DMS53 treated with DMSO at 0.1 percent for 48 hours (cell line): ENCODE measurements at regions not wholly inside any gene's neighbourhood (a gene's known extent, or its start where the extent isn't known, plus 50 kb on each side); places are given as distances from the start of the nearest gene placed in this dataset.

Experiments
- DNase-seq: peaks from one replicate; lab custom pipeline; 2025; ENCODE audit not compliant: unreplicated experiment; lab: John Stamatoyannopoulos, UW

- no peak for DNase-seq
Measured at GRCh38 chr9:71383308-71383940, 262.0 kb upstream of the TRPM3 start.

GRCh38 chr9:71368157-71368556 lies 246.7 kb upstream of the TRPM3 start:
- no peak for DNase-seq

- DNase-seq: no peak
Measured at GRCh38 chr9:71364186-71364955, 242.9 kb upstream of the TRPM3 start.

- DNase-seq: no peak
Measured at GRCh38 chr9:71363286-71363961, 242.0 kb upstream of the TRPM3 start.

- DNase-seq: no peak
Measured at GRCh38 chr9:71361357-71361756, 239.9 kb upstream of the TRPM3 start.

GRCh38 chr9:71357346-71357745 lies 235.9 kb upstream of the TRPM3 start:
- no peak for DNase-seq

- DNase-seq: no peak
Measured at GRCh38 chr9:71355884-71356283, 234.5 kb upstream of the TRPM3 start.

GRCh38 chr9:71353720-71354119 lies 232.3 kb upstream of the TRPM3 start:
- DNase-seq: no peak

- DNase-seq: no peak
Measured at GRCh38 chr9:71352837-71353236, 231.4 kb upstream of the TRPM3 start.

GRCh38 chr9:71349218-71349617 lies 227.8 kb upstream of the TRPM3 start:
- no peak for DNase-seq

GRCh38 chr9:71333321-71333720 lies 211.9 kb upstream of the TRPM3 start:
- no peak for DNase-seq

- no peak for DNase-seq
Measured at GRCh38 chr9:71331603-71332002, 210.2 kb upstream of the TRPM3 start.

GRCh38 chr9:71329873-71330272 lies 208.5 kb upstream of the TRPM3 start:
- DNase-seq: no peak

GRCh38 chr9:71326360-71326759 lies 204.9 kb upstream of the TRPM3 start:
- DNase-seq: peak; percentile 40

GRCh38 chr9:71323357-71323756 lies 201.9 kb upstream of the TRPM3 start:
- no peak for DNase-seq

GRCh38 chr9:71322311-71322710 lies 200.9 kb upstream of the TRPM3 start:
- no peak for DNase-seq

- no peak for DNase-seq
Measured at GRCh38 chr9:71308454-71308853, 187.0 kb upstream of the TRPM3 start.

GRCh38 chr9:71306134-71306533 lies 184.7 kb upstream of the TRPM3 start:
- DNase-seq: no peak

GRCh38 chr9:71303351-71303750 lies 181.9 kb upstream of the TRPM3 start:
- no peak for DNase-seq

GRCh38 chr9:71302776-71303175 lies 181.4 kb upstream of the TRPM3 start:
- no peak for DNase-seq

- DNase-seq: no peak
Measured at GRCh38 chr9:71295928-71296327, 174.5 kb upstream of the TRPM3 start.

- no peak for DNase-seq
Measured at GRCh38 chr9:71286146-71286545, 164.7 kb upstream of the TRPM3 start.
